Ramos (cell line): ENCODE measurements at regions not wholly inside any gene's neighbourhood (a gene's known extent, or its start where the extent isn't known, plus 50 kb on each side); places are given as distances from the start of the nearest gene placed in this dataset.
"Not testable (repeated sequence)": the region's sequence is repeated elsewhere in the genome, so short reads cannot be mapped to it uniquely, and the experiment has no call there.

Experiments used
- in situ Hi-C: fragments of 300-500 bp; cut with MboI; formaldehyde crosslinking; loops from one replicate; pipeline ENCODE4 v1.14.3; 2022; ENCODE audit warnings: low sequenced_read_pairs; ENCODE audit not compliant: unreplicated experiment

DNA sequence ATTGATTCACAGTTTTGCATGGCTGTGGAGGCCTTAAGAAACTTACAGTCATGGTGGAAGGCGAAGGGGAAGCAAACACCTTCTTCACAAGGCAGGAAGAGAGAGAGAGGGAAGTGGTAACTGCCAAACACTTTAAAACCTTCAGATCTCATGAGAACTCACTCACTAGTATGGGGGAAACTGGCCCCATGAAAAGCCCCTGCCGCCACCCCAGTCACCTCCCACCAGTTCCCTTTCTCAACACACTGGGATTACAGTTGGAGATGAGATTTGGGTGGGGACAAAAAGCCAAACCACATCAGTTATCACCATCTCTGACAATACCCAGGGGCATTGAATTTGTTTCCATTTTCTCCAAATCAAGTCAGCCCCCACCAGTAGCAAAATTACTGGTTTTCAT is 740.4 kb downstream of the GATA3 start:
- in situ Hi-C loops, result no loop called here

DNA sequence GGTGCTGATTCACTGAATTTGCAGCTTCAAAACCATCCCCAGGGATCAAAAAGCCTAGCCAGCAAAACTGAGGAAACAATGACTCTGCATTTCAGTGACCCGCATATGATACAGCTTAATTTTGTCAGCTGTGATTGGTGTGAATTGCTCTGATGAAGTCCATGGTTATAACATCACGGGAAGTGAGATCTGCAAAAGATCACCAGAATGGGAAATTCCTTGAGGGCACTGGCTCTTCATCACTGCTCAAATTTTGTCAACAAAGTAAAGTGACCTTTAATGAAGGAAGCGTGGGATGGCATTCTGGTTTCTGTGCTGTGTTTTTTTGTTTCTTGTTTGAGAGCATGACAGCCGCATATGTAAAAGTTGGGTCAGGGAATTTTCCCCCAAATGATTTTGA is 745.9 kb downstream of the GATA3 start:
- in situ Hi-C loops, result no loop called here

DNA sequence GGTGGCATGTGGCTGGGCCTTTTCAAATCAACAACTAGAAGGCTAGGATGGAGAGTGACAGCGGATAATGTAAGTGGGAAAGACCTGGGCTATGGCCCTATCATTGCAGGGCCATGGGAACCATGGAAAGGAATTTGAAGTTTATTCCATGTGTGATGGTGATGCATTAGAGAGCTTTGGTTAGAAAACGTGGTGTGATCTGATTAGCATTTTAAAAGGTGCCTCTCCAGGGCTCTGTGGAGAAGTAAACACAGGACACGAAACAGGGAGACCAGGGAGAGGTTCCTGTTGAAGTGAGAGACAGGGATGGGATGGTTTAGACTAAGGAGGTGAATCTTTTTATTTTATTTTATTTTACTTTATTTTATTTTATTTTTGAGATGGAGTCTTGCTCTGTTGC is 749.5 kb downstream of the GATA3 start:
- in situ Hi-C loops, result no loop called here

DNA sequence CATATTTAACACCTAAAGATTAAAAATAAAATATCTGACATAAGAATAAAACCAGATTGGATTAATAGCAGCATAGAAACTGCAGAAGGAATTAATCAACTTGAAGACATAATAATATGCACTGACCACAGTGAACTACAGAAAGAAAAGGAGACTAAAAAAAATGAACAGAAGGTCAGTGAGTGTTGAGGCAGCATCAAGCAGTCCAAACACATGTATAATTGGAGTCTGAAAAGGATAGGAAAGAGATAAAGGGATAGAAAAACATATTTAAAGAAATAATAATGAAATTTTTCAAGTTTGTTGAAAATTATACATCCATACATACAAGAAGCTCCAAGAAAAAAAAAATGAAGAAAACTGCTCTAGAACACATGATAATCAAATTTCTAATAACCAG is 756.2 kb downstream of the GATA3 start:
- in situ Hi-C loops, result no loop called here

DNA sequence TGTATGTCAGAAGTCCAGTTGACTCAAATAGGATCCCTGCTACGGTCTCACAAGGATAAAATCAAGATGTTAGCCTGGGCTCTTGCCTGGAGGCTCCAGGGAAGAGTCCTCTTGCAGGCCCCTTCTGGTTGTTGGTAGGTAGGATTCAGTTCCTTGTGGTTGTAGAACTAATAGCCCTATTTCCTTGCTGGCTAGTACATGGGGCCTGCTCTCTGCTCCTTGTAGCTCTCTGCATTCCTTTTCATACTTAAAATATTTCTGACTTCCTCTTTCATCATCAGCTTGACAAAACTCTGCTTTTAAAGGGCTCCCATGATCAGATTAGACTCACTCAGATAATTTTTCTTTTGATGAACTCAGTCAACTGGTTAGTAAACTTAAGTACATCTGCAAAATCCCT is 756.7 kb downstream of the GATA3 start:
- in situ Hi-C loops, result no loop called here

DNA sequence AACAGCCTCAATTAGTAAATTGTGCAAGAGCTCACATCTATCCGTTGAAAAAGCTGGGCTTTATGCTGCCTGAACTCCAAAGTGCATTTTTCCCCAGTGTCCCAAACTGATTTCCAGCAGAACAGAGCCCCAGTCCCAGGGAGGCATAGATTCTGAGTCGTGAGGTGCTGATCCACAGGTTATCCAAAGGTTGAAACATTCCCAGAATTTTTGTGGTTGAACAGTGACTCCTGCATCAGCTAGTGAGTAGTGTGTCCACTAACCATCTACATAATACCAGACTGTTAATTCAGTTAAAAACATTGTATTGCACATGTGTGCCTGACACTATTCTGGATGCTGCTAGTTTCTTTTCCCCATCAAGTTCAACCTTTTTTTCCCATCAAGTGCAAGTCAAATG is 761.5 kb downstream of the GATA3 start:
- in situ Hi-C loops, result no loop called here

DNA sequence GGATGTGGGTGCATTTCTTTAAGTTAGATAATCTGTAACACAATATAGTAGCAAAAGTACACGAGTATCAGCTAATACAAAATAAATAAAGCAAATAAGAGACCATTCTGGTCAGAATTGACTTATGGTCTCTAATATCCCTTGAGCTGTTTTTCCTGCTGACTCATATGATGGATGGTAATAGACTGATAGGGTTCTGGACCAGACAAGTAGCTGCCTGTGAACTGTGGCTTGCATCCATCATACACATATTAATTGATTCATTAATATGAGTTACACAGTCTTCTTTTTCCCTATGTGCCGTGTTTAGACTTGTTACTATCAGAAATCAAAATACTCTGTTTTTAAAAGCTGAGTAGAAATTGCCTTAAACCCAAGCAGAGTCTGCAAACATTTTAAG is 762.8 kb downstream of the GATA3 start:
- in situ Hi-C loops, result no loop called here

DNA sequence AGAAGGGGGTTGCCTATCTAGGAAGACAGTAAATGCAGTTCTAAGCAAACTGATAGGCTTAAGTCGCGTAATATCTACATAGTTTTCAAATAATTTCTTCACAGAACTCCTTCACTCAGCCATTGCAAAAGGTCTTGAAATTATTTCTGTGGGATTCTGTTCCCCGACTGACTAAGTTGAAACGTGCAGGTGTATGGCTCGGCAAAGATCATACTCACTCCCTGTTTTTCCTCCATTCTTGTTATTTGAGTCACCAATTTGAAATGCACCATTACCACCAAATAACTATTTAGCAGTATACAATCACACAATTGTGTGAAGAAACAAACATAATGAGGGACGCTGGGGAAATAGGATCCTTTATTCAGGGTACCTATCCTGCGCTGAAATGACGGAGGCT is 771.1 kb downstream of the GATA3 start:
- in situ Hi-C loops, result no loop called here

DNA sequence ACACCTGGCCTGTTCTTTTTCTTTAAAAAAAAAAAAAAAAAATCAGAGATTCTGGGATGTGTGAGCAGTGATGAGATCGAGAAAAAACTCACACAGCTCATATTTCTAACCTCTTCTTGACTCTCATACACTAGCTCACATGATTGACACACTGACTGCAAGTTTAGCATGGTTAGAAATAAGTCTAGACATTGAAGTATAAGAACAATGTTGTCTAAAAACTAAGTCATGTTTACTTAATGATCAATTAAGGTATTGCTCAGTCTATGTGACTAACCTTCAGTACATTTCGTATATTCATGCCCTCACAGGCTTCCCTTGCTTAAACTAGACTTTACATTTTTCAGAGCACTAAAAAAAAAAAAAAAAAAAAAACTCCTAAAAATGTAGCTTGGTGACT is 775.1 kb downstream of the GATA3 start:
- in situ Hi-C loops, result no loop called here

DNA sequence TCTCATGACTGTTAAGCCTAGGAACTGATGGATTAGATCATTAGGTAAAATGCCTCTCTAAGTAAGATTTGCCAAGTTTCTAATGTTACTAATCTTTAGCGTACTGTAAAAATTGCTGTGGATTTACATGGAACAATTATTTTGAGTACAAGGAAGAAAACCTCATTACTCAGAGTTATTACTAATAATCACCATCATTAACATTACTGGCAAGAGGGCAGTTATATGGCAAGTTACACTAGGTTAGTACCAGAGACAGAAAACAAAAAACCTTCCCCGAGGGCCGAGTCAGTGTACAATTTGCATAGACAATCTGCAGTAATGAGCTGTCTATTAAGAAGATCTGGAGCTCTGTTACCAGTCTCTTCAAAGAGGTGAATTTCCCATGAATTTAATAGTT is 775.6 kb downstream of the GATA3 start:
- in situ Hi-C loops, result no loop called here

DNA sequence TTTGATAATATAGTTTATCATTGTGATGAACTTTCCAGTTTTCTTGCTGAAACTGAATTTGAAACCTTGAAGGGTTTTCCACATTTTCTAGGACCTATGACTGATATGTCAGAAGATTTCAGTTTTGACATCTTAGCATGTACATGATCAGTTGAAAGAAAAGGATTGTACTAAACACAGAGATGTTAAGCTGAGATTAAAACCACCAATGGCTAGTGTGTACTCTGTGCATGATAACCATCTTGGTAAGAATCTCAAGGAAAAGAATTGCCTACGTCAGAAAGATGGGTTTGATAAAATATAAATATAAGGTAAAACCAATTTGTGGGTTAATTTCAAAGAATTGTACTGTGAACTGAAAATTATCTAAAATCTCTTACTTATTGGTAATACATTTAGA is 776.4 kb downstream of the GATA3 start:
- in situ Hi-C loops, result no loop called here

DNA sequence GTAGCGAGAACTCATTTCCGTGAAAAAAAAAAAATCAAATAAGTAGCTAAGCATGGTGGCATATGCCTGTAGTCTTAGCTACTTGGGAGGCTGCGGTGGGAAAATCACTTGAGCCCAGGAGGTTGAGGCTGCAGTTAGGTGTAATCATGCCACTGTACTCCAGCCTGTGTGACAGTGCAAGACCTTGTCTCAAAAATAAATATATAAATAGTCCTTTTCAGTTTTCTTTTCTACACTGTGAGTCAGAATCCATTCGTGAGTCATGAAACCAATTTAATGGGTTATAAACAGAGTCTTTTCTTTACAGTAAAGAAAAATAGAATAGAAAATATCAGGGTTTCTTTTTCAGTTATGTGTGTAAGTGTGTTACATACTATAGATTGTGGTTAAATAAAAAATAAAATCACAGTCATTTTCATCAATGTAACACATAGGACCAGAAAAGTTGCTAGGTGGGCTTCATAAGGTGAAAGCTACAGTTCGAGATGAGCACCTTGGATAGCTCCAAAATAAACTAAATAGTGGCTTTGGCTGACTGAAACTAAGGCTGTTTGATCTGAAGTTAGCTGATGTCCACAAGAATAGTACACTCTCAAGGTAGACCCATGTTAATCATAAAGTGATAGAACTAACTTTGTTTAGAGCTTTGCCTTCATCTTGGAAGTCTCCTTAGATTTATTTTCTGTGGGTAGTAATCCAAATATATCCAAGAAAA is 781.1 kb downstream of the GATA3 start:
- in situ Hi-C loops, result no loop called here

DNA sequence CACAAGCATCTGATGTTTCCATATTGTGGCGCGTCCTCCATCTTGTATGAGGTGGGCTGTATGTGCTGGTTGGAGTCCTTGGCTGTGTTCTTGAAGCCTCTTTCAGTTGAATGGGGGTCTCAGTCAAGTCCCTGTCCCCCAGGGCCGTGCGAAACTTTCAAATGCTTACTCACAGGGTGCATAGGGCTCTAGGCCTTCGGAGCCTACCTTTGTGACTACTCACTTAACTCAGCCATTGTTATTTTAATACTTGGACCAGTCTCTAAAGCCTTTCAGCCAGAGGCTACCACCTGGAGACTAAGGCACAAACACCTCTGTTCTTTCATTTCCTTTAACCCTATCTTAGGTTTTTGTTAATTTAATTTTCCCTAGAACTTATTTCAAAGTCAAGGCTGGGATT is 785.9 kb downstream of the GATA3 start:
- in situ Hi-C loops, result no loop called here

DNA sequence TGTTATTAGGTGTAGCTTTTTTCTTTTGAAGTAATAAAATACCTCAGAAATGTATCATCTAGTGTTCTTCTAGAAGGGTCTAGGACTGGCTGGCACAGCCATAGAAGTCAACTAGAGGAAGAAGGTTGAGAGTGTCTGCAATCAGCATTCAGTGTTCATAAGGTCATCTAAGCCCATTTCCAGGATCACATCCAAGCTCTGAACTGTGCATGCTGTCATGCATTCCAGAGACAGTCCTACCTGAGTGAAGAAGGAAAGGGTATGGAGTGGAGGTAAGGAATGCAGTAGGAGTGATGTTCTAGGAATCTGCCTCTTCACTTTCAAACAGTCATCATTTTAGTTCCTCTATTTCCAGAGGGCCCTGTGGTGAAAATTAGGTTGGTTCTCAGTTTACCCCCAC is 789.7 kb downstream of the GATA3 start:
- in situ Hi-C loops, result no loop called here

DNA sequence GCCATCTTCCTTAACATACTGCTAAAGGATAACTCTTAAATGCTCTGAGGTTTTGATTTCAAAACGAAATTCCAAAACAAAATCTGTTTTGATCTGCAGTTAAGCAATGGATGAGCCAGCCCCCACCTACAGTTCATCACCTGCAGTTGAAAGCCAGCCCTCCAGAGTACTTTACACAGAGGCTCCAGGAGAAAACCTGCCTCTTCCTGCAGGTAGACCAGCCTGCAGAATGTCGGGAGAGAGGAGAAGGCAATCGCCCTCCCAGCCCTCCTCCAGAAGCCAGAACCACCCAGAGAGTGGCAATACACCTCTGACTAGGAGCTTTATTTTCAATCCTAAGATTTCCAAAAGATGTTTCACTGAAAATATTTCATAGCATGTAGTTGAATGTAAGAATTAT is 798.1 kb downstream of the GATA3 start:
- in situ Hi-C loops, result no loop called here

DNA sequence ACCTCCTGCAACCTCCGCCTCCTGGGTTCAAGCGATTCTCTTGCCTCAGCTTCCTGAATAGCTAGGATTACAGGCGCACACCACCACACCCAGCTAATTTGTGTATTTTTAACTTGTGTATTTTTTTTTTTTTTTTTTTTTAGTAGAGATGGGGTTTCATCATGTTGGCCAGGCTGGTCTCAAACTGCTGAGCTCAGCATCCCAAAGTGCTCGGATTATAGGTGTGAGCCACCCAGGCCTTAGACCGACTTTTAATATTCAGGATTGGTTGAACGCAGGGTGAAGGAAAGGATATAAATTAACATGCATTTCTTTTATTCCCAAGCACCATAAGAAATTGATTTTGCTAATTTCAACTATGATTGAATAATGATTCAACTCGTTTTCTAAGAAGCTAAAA is 798.6 kb downstream of the GATA3 start:
- in situ Hi-C loops, result no loop called here

DNA sequence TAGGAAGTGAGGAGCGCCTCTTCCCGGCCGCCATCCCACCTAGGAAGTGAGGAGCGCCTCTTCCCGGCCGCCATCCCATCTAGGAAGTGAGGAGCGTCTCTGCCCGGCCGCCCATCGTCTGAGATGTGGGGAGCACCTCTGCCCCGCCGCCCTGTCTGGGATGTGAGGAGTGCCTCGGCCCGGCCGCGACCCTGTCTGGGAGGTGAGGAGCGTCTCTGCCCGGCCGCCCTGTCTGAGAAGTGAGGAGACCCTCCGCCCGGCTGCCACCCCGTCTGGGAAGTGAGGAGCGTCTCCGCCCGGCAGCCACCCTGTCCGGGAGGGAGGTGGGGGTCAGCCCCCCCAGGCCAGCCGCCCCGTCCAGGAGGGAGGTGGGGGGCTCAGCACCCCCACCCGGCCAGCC is 814.4 kb downstream of the GATA3 start:
- in situ Hi-C loops, result not testable (repeated sequence)

DNA sequence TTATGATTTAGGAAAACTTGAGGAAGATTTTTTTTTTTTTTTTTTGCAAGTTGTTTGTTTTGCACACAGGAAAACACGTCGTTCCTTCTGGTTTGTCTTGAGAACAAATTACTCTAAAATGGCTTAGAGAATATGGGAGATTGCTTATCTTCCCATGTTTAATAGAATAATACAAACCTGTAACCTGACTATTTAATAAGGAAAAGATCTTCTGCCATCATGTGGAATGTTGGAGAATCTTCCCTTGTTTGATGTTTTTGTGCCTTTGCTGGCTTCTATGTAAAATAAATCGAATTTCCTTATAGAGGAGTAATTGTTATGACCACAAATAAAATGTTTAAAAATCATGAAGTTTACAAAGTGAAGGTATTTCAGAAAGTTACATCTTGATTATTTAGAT is 818.8 kb downstream of the GATA3 start:
- in situ Hi-C loops, result no loop called here

DNA sequence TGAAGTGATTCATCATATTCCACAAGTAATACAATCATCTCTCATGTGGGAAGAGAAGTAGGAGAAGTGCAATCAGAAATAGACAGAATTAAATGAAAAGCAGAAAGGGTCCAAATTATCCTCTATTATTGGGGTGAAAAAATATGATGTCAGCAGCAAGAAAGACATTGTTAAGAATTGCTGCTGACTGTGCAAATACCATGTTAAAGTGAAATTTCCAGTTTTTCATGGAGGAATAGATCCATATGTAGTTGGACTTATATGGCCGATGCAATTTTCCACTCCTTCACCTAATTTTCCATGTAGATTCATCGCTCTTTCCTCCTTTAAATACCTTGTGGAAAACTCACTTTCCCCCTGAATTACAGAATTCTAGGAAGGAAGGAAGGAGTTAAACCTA is 819.8 kb downstream of the GATA3 start:
- in situ Hi-C loops, result no loop called here

DNA sequence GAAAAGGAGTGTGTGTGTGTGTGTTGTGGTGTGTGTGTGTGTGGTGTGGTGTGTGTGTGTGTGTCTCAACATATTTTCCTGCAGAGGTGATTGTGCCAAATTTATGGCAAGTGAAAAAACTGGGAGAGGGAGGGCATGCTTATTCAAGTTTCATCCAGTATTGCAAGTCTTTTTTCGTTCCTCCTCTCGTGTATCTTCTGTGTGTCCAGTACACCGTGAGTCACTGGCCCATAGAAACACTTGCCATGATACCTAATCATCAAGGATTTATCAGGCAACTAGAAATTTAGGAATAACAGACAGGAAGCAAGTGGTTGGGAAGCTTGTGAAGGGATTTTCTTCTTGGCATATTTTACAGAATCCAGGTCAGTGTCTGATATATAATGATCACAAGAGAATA is 820.5 kb downstream of the GATA3 start:
- in situ Hi-C loops, result no loop called here

DNA sequence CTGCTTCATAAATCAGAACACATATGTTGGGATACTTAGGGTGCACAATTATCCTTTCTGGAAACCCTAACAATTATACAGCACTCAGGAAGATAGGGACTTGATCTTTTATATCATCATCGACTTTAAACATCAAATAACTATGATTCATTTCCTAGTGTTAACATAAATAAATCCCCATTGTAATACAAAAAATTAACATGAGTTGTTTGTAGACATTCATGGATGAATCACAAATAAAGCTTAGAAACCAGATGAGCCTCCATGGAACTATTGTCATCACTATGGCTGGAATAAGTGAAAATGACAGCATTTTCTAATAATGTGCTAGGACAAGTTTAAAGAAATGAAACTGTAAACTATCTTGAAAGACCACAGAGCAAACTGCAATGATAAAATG is 821.7 kb downstream of the GATA3 start:
- in situ Hi-C loops, result no loop called here

DNA sequence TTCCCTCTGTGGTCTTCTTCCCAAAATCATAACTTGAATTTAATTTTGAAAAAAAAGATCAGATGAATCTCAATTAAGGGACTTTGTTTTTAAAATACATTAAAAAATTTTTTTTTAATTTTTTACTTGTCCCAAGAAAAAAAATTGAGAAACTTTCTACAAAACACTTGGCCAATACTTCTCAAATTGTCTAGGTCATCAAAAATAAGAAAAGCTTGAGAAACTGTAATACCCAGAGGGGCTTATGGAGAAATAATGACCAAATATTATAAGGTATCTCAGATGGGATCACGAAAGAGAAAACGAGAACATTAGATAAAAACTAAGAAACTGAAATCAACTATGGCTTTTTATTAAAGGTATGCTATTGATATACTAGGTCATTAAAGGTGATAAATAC is 835.0 kb downstream of the GATA3 start:
- in situ Hi-C loops, result no loop called here

DNA sequence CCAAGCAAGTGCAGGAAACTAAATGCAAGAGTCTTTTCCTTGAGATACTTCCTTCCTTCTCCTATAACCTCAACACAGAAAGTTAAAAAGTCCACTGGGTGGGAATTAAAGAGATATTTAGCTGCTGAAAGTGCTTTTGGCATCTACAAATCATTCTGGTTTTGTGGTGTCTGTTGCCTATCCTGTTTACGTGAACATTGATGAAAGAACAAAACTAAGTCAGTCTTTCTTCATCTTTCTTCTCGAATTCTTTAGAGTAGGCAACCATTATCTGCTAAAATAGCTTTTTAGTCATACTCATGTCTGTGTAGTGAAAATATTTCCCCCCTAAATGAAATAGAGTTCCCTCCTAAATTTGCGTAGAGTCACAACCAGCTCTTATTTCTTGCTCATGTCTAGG is 838.6 kb downstream of the GATA3 start:
- in situ Hi-C loops, result no loop called here
